ENCODE measurements at regions not wholly inside any gene's neighbourhood (a gene's known extent, or its start where the extent isn't known, plus 50 kb on each side); places are given as distances from the start of the nearest gene placed in this dataset.

- no peak for TF ChIP-seq CTCF (IDR thresholded peaks at IDR 0.05; ENCODE audit: extremely low read depth, missing control alignments)
- no peak for DNase-seq (ENCODE audit: low spot score)
Measured at GRCh38 chr1:57494530-57495079, 70.7 kb upstream of the DAB1 start.

GRCh38 chr1:57492586-57493226 is 68.8 kb upstream of the DAB1 start:
- DNase-seq (ENCODE audit: low spot score), result no peak

GRCh38 chr1:57489358-57490036 is 65.6 kb upstream of the DAB1 start:
- DNase-seq (ENCODE audit: low spot score), result no peak
- no peak for TF ChIP-seq CTCF (IDR thresholded peaks at IDR 0.05; ENCODE audit: extremely low read depth, missing control alignments)

More at GRCh38 chr1:57492586-57493226, 68.8 kb upstream of the DAB1 start:
- TF ChIP-seq CTCF (IDR thresholded peaks at IDR 0.05; ENCODE audit: extremely low read depth, missing control alignments), result no peak

- no peak for TF ChIP-seq CTCF (IDR thresholded peaks at IDR 0.05; ENCODE audit: extremely low read depth, missing control alignments)
- no peak for DNase-seq (ENCODE audit: low spot score)
Measured at GRCh38 chr1:57485643-57486042, 61.8 kb upstream of the DAB1 start.

- DNase-seq (ENCODE audit: low spot score), result no peak
- no peak for TF ChIP-seq CTCF (IDR thresholded peaks at IDR 0.05; ENCODE audit: extremely low read depth, missing control alignments)
Measured at GRCh38 chr1:57483954-57484353, 60.1 kb upstream of the DAB1 start.

GRCh38 chr1:57479471-57479870 is 55.6 kb upstream of the DAB1 start:
- no peak for TF ChIP-seq CTCF (IDR thresholded peaks at IDR 0.05; ENCODE audit: extremely low read depth, missing control alignments)
- no peak for DNase-seq (ENCODE audit: low spot score)

- TF ChIP-seq CTCF (IDR thresholded peaks at IDR 0.05; ENCODE audit: extremely low read depth, missing control alignments), result no peak
Measured at GRCh38 chr1:57475366-57475765, 51.5 kb upstream of the DAB1 start.

More at GRCh38 chr1:57475366-57475765, 51.5 kb upstream of the DAB1 start:
- DNase-seq (ENCODE audit: low spot score), result no peak
